ENCODE measurements at regions not wholly inside any gene's neighbourhood (a gene's known extent, or its start where the extent isn't known, plus 50 kb on each side); places are given as distances from the start of the nearest gene placed in this dataset.

DNA sequence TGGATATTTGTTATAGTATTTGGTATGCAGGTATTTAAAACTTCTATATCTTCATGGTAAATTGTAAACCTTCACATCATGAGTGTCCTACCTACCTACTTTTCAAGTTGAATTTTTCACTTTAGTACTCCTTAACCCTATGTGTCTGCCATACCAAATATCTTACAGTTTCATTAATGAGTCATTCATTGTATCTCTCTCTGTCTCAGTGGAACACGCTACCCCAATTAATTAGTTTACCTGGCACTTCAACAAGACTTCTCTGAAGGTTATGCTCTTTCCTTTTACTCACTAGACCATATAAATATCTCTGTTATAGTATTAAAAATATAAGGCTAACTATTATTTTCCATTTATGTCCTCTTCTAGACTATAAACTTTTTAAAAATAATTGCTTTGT, 123.9 kb upstream of the GJE1 start:
- Histone ChIP-seq H3K36me3 (replicated peaks; ENCODE audit: insufficient read depth, low read depth) (no peaks in the 10 kb centered on the region), H3K9me3 (ENCODE audit: low read depth) (no peaks in the 10 kb centered on the region), H2AFZ (no peak overlapping the region), H3K27me3 (no peaks in the 10 kb centered on the region), H3K4me3 (no peak overlapping the region), H3K4me2 (no peak overlapping the region), H3K4me1 (ENCODE audit: insufficient read depth) (no peaks in the 10 kb centered on the region), H4K20me1 (ENCODE audit: insufficient read depth, poor library complexity, severe bottlenecking) (no peaks in the 10 kb centered on the region), H3K27ac (no peak overlapping the region), H3K9me2 (replicated peaks; ENCODE audit: insufficient read depth) (no peaks in the 10 kb centered on the region), H3K79me2 (no peaks in the 10 kb centered on the region)
- DNase-seq (ENCODE audit: low spot score) = no peak
- 86% methylated on average over 1 of the region's 1 CpG for WGBS (ENCODE audit: low lambda C conversion rate, missing lambda C conversion rate)
- TF ChIP-seq, protein P1, sequence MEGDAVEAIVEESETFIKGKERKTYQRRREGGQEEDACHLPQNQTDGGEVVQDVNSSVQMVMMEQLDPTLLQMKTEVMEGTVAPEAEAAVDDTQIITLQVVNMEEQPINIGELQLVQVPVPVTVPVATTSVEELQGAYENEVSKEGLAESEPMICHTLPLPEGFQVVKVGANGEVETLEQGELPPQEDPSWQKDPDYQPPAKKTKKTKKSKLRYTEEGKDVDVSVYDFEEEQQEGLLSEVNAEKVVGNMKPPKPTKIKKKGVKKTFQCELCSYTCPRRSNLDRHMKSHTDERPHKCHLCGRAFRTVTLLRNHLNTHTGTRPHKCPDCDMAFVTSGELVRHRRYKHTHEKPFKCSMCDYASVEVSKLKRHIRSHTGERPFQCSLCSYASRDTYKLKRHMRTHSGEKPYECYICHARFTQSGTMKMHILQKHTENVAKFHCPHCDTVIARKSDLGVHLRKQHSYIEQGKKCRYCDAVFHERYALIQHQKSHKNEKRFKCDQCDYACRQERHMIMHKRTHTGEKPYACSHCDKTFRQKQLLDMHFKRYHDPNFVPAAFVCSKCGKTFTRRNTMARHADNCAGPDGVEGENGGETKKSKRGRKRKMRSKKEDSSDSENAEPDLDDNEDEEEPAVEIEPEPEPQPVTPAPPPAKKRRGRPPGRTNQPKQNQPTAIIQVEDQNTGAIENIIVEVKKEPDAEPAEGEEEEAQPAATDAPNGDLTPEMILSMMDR (IDR thresholded peaks at IDR 0.05; ENCODE audit: poor library complexity) = no peak
- no peak for TF ChIP-seq EZH2 (IDR thresholded peaks at IDR 0.05; ENCODE audit: borderline replicate concordance)
- no peak for TF ChIP-seq EZH2phosphoT487 (IDR thresholded peaks at IDR 0.05; ENCODE audit: low read depth, severe bottlenecking, unreplicated experiment)

DNA sequence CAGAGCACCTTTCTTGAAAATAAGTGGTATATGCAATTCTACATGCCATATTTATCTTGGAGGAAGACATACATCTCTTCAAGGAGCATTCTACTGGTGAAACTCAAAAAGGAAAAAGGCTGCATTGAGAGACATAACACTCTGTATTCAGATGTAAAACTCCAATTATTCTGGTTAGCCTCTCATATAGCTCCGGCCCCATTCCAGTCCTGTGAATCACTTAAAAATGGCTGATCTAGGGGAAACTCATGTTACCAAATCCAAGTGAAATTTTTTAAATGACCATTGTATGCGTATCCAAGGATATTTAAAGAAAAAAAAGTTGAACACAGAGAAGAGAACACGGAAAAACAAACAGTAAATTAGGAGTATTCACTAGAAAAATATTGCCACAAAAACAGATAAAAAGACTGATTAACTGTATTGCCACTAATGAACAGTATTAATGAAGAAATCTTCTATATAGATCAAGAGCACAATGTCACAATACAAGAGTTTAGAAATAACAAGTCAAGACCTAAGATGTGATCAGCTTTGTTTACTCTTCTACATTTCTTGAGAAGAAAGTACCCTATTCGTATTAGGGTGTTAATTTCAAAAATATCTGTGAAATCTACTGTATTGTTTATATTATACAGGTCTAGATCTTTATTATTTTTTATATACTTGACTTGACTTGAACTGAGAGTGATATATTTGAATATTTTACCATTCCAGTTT, 124.5 kb upstream of the GJE1 start:
- TF ChIP-seq EZH2phosphoT487 (IDR thresholded peaks at IDR 0.05; ENCODE audit: low read depth, severe bottlenecking, unreplicated experiment) (no peak), EZH2 (IDR thresholded peaks at IDR 0.05; ENCODE audit: borderline replicate concordance) (no peak)
- TF ChIP-seq, protein P1 (IDR thresholded peaks at IDR 0.05; ENCODE audit: poor library complexity) = no peak
- Histone ChIP-seq H2AFZ (no peak overlapping the region), H3K79me2 (no peaks in the 10 kb centered on the region), H4K20me1 (ENCODE audit: insufficient read depth, poor library complexity, severe bottlenecking) (no peaks in the 10 kb centered on the region), H3K27me3 (no peaks in the 10 kb centered on the region), H3K4me1 (ENCODE audit: insufficient read depth) (no peaks in the 10 kb centered on the region), H3K9me3 (ENCODE audit: low read depth) (no peaks in the 10 kb centered on the region), H3K4me2 (no peak overlapping the region), H3K27ac (no peak overlapping the region), H3K9me2 (replicated peaks; ENCODE audit: insufficient read depth) (no peaks in the 10 kb centered on the region), H3K4me3 (no peak overlapping the region), H3K36me3 (replicated peaks; ENCODE audit: insufficient read depth, low read depth) (no peaks in the 10 kb centered on the region)
- WGBS (ENCODE audit: low lambda C conversion rate, missing lambda C conversion rate) = 94% methylated on average over 4 of the region's 4 CpGs
- DNase-seq (ENCODE audit: low spot score) = no peak

DNA sequence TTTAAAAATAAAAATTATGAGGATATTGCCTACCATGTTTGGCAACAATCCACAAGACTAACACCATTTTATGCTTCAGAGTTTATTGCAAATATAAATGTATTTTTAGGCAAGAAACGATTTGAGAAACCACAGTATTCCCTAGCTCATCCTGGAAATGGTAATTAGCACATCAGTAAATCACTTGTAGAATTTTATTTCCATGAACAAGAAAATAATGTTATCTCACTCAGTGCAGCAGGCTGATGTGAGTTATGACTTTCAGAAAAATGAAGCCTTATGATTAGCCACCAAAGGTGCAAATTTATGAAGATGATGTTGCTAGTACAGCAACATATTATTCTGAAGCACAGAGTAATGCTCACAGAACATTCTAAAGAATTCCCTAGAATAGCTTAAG, 127.7 kb upstream of the GJE1 start:
- no peak overlapping the region for H2AFZ ChIP-seq
- no peak overlapping the region for H3K27ac ChIP-seq
- TF ChIP-seq, protein P1 (IDR thresholded peaks at IDR 0.05; ENCODE audit: poor library complexity) = no peak
- TF ChIP-seq EZH2 (IDR thresholded peaks at IDR 0.05; ENCODE audit: borderline replicate concordance) (no peak), EZH2phosphoT487 (IDR thresholded peaks at IDR 0.05; ENCODE audit: low read depth, severe bottlenecking, unreplicated experiment) (no peak)
- no peaks in the 10 kb centered on the region for H3K9me3 ChIP-seq (ENCODE audit: low read depth)
- no peak for DNase-seq (ENCODE audit: low spot score)
- H3K9me2 ChIP-seq (replicated peaks; ENCODE audit: insufficient read depth) = no peaks in the 10 kb centered on the region
- H3K4me2 ChIP-seq = no peak overlapping the region
- H3K79me2 ChIP-seq = no peaks in the 10 kb centered on the region
- no peaks in the 10 kb centered on the region for H3K27me3 ChIP-seq
- no peaks in the 10 kb centered on the region for H3K36me3 ChIP-seq (replicated peaks; ENCODE audit: insufficient read depth, low read depth)
- WGBS (ENCODE audit: low lambda C conversion rate, missing lambda C conversion rate) = 88% methylated on average over 1 of the region's 1 CpG
- H3K4me1 ChIP-seq (ENCODE audit: insufficient read depth) = no peaks in the 10 kb centered on the region
- no peaks in the 10 kb centered on the region for H4K20me1 ChIP-seq (ENCODE audit: insufficient read depth, poor library complexity, severe bottlenecking)
- no peak overlapping the region for H3K4me3 ChIP-seq

Data from hepatocyte (in vitro differentiated cells).